Thyroid gland (tissue), 4 donors: ENCODE measurements at regions not wholly inside any gene's neighbourhood (a gene's known extent, or its start where the extent isn't known, plus 50 kb on each side); places are given as distances from the start of the nearest gene placed in this dataset.
A peak's percentile ranks its signal among the peaks of the same experiment; 100 is the strongest.
"Not testable (repeated sequence)": the region's sequence is repeated elsewhere in the genome, so short reads cannot be mapped to it uniquely, and the experiment has no call there.

Experiments used
- DNase-seq, 2 donors: peaks; one replicate each; pipeline ENCODE4 v3.0.0-alpha.2; 2019
- H3K27ac ChIP-seq, 3 donors: fragments of 200-600 bp; sonication (generic); 1 replicate in 2 of 3; 2 replicates in 1 of 3; pipeline ENCODE4 v1.5.1; 2016 to 2019; ENCODE audit warnings: mild to moderate bottlenecking in 1 of 3, moderate library complexity in 1 of 3
- H3K27me3 ChIP-seq: fragments of 200-600 bp; sonication (generic); one replicate; pipeline ENCODE4 v1.5.1; 2019
- H3K36me3 ChIP-seq, 2 donors: fragments of 200-600 bp; sonication (generic); one replicate each; pipeline ENCODE4 v1.5.1; 2016 to 2019
- H3K4me1 ChIP-seq, 2 donors: fragments of 200-600 bp; sonication (generic); one replicate each; pipeline ENCODE4 v1.5.1; 2017 to 2019
- H3K4me3 ChIP-seq, 3 donors: fragments of 200-600 bp; sonication (generic); replicated peaks in 1 of 3; 1 replicate in 2 of 3; 2 replicates in 1 of 3; pipeline ENCODE4 v1.5.1; 2016; ENCODE audit warnings: mild to moderate bottlenecking in 1 of 3
- H3K9me3 ChIP-seq: fragments of 200-600 bp; sonication (generic); one replicate; pipeline ENCODE4 v1.5.1; 2017
- POLR2A ChIP-seq, 2 donors: fragments of 450-650 bp; IDR thresholded peaks; one replicate each; pipeline ENCODE4 v1.6.1; 2017; ENCODE audit warnings: antibody characterized with exemption in 2 of 2, mild to moderate bottlenecking in 2 of 2, moderate library complexity in 1 of 2
- WGBS, 2 donors: methylation state at CpG; one replicate each; pipeline ENCODE4 v1.1.5; 2017; 5-methylcytosine and 5-hydroxymethylcytosine counted together
- intact Hi-C: fragments of 100-400 bp; cut with DNase I; formaldehyde crosslinking; loops from one replicate; pipeline ENCODE4 v1.15.1; 2023
- TF ChIP-seq, protein P1 (sequence below), 6 experiments: fragments of 200-600 bp in 3 of 6; fragments of 450-650 bp in 3 of 6; sonication (generic) in 3 of 6; IDR thresholded peaks; one replicate each; pipeline ENCODE4 v1.5.1; 2016 to 2019; ENCODE audit warnings: antibody characterized with exemption in 6 of 6, mild to moderate bottlenecking in 2 of 6, inconsistent platforms in 1 of 6, moderate library complexity in 1 of 6

DNA sequence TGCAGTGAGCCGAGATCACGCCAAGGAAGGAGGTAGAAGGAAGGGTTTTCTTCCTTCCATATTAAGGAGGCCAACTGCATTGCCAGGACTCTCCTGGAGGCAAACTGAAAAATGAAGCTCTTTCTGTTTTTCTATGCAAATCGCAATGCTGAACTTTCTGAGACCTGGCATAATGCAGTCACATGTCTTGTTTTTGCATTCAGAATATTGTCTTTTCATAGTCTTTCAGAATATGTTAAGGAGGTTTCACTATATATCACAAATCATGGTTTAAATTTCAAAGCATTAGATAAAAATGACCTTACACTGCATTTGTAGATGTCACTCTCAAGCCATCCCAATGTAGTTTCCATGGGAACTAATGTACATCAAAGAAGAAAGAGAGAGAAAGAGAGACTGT, 556.5 kb downstream of the TTLL7 start:
- H3K27me3 ChIP-seq, intact Hi-C loops, DNase-seq, H3K4me1 ChIP-seq, H3K27ac ChIP-seq, H3K4me3 ChIP-seq, H3K36me3 ChIP-seq, H3K9me3 ChIP-seq: not testable (repeated sequence)
- WGBS, 2 donors, result 94 to 100% methylated on average over 3 of the region's 3 CpGs

DNA sequence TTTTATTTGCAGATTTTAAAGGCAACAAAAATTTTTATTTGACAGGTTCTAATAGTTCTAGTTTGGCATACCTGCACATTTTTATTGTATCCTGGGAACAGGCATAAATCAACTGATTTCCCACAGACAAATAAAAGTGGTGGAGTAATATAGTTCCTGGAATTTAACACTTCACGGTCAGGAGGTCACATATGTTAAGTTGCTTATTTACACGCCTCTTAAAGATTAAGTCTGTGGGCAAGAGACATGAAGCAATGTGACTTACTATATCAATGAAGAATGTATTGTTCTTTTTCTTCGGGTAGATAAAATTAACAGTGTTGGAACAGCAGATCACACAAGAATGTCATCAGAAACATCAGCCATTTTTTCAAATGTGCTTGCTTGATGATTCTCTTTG, 558.3 kb downstream of the TTLL7 start:
- intact Hi-C loops, H3K36me3 ChIP-seq, H3K4me3 ChIP-seq, H3K4me1 ChIP-seq, H3K27ac ChIP-seq, H3K9me3 ChIP-seq, DNase-seq, H3K27me3 ChIP-seq: not testable (repeated sequence)
- WGBS, 2 donors, result 86 to 90% methylated on average over 3 of the region's 3 CpGs

DNA sequence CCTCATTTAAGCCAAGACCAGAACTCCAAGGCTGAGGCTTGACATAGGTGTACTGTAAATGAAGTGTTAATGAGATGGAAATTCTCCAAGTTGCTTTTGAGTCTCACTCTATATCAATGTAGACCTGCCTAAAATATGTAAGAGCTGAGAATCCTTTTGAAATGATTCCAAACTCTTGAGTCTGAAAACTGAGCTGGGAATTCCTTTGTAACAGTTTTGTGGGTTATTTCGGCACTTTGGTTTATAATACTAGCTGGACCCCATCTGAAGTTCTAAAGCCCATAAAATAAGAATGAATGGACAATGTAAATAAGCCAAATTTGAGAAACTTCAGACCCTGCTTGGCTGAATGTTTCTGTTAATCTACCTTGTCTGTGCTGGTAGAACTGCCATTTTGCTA, 558.9 kb downstream of the TTLL7 start:
- H3K4me3 ChIP-seq, H3K27me3 ChIP-seq, H3K9me3 ChIP-seq, H3K27ac ChIP-seq, DNase-seq, H3K36me3 ChIP-seq, H3K4me1 ChIP-seq, intact Hi-C loops: not testable (repeated sequence)
- WGBS, 2 donors, result 94% methylated on average over 1 of the region's 1 CpG

DNA sequence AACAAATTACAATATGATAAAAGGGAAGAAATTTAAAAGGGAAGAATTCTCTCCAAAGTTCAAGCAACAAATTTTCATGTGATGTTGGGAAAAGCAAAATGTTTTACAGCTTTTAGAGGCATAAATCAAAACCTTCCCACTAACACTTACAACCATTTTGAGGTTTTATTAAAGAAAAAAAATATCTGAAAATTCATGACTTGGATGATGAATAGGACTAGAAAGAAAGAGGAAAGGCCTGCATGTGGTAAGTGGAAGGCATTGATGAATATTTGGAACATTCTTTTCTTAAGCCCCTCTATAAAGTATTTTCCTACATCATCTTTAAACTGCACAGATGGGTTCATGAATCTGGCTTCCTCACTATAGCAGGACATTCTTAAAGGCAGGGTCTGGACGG, 560.6 kb downstream of the TTLL7 start:
- H3K9me3 ChIP-seq, H3K27ac ChIP-seq, DNase-seq, intact Hi-C loops, H3K4me1 ChIP-seq, H3K4me3 ChIP-seq, H3K27me3 ChIP-seq, H3K36me3 ChIP-seq: not testable (repeated sequence)
- 96 to 100% methylated on average over 1 of the region's 1 CpG for WGBS, 2 donors

DNA sequence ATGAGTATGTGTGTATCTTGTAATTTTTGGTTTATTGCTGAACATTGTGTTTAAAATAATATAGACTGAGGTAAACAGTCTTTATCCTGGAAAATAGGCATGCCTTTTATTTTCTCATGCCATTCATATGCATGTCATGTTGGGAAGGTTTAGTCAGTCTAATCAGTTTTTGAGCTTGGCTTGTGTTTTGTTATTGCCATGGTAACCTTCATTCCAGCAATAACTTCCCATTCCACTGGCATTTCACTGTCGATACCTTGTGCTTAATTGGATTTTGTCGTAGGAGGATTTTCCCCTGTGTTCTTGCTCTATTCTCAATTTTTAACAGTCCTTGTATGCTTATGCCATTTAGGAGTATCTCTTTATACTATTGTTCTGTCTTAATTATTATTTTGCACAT, 563.6 kb downstream of the TTLL7 start:
- H3K4me3 ChIP-seq, intact Hi-C loops, DNase-seq, H3K36me3 ChIP-seq, H3K9me3 ChIP-seq, H3K4me1 ChIP-seq, H3K27me3 ChIP-seq, H3K27ac ChIP-seq: not testable (repeated sequence)
- 42 to 64% methylated on average over 2 of the region's 2 CpGs for WGBS, 2 donors

DNA sequence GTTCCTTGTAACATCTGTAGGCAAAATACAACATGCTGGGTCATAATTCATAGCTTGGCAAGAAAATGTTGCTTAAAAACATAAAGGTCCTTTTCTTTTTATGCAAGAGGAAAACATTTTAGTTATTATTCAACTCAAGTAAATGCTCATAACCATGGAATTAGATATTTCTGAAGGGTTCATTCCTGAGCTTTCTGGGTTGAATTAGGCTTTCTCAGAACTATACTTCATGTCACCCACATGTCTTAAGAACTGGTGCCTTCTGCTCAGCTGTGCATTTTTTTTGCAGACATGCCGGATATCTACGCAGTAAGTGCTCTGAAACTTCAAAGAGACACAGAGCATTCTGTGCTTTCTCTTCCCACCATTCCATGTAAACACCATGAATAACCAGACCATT, 571.4 kb downstream of the TTLL7 start:
- 97 to 100% methylated on average over 2 of the region's 2 CpGs for WGBS, 2 donors
- H3K9me3 ChIP-seq, H3K4me3 ChIP-seq, H3K27ac ChIP-seq, DNase-seq, H3K27me3 ChIP-seq, H3K36me3 ChIP-seq, intact Hi-C loops, H3K4me1 ChIP-seq: not testable (repeated sequence)

DNA sequence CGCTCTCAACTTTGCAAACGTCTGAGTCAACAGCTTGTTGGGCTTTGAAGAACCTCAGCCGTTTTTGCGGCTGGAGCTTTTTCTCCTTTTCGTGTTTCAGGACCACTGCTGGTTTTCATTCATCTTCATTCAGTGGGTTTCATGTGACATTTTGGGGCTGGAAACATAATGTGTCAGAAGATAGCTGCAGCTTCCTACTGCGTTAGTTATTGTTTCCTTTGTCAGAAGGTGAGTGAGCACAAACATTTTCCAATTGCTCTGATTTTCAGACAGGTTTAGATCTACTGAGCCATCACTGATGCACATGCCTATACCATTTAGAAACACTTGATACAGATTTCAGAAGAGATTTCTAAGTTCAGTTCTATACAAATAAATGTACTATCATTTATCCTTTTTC, 575.5 kb downstream of the TTLL7 start:
- H3K4me3 ChIP-seq, H3K27me3 ChIP-seq, H3K36me3 ChIP-seq, H3K9me3 ChIP-seq, intact Hi-C loops, H3K4me1 ChIP-seq, H3K27ac ChIP-seq, DNase-seq: not testable (repeated sequence)
- 76 to 79% methylated on average over 6 of the region's 6 CpGs for WGBS, 2 donors

DNA sequence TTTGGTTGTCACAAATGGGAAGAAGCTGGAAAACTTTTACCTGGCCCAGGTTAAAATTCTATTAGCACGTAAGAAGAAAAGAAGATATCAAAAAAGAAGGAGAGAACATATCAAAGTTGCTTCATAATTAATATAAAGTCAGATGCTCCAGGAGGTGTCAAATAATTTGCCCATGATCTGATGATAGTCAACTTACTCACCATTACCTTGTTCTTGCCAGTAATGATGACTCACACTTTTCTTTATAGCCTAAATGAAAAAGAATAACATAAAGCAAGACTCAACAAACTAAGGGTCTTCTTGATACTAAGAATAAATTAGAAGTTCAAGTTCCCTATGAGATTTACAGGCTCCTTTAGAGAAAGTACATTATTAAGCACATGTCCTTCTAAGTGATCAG, 580.4 kb downstream of the TTLL7 start:
- no peak overlapping the region for H3K27ac ChIP-seq
- intact Hi-C loops, result no loop called here
- H3K27me3 ChIP-seq, result no peaks in the 10 kb centered on the region
- TF ChIP-seq, protein P1, sequence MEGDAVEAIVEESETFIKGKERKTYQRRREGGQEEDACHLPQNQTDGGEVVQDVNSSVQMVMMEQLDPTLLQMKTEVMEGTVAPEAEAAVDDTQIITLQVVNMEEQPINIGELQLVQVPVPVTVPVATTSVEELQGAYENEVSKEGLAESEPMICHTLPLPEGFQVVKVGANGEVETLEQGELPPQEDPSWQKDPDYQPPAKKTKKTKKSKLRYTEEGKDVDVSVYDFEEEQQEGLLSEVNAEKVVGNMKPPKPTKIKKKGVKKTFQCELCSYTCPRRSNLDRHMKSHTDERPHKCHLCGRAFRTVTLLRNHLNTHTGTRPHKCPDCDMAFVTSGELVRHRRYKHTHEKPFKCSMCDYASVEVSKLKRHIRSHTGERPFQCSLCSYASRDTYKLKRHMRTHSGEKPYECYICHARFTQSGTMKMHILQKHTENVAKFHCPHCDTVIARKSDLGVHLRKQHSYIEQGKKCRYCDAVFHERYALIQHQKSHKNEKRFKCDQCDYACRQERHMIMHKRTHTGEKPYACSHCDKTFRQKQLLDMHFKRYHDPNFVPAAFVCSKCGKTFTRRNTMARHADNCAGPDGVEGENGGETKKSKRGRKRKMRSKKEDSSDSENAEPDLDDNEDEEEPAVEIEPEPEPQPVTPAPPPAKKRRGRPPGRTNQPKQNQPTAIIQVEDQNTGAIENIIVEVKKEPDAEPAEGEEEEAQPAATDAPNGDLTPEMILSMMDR (IDR thresholded peaks at IDR 0.05), result no peak
- no peak for TF ChIP-seq POLR2A (IDR thresholded peaks at IDR 0.05)
- H3K4me1 ChIP-seq, result no peaks in the 10 kb centered on the region
- H3K9me3 ChIP-seq, result no peaks in the 10 kb centered on the region
- no peak for DNase-seq
- WGBS, 2 donors, result 92 to 94% methylated on average over 1 of the region's 1 CpG
- H3K36me3 ChIP-seq, result no peaks in the 10 kb centered on the region
- no peak overlapping the region for H3K4me3 ChIP-seq

DNA sequence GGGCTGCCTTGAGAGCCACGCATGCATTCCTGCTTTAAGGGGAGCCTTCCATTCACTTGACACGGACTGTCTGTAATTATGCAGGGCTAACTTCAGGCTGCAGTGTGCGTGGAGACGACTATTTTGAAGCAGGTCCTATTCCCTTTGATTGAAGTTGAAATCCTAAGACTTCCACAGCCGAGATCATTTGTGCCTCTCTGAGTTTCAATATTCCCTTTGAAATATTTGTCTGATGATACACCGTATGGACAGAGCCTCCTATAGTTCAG, 585.2 kb downstream of the TTLL7 start:
- H3K4me1 ChIP-seq, DNase-seq, H3K9me3 ChIP-seq, H3K27ac ChIP-seq, H3K27me3 ChIP-seq, H3K4me3 ChIP-seq, H3K36me3 ChIP-seq, intact Hi-C loops: not testable (repeated sequence)
- 41 to 52% methylated on average over 3 to 4 of the region's 6 CpGs for WGBS, 2 donors

DNA sequence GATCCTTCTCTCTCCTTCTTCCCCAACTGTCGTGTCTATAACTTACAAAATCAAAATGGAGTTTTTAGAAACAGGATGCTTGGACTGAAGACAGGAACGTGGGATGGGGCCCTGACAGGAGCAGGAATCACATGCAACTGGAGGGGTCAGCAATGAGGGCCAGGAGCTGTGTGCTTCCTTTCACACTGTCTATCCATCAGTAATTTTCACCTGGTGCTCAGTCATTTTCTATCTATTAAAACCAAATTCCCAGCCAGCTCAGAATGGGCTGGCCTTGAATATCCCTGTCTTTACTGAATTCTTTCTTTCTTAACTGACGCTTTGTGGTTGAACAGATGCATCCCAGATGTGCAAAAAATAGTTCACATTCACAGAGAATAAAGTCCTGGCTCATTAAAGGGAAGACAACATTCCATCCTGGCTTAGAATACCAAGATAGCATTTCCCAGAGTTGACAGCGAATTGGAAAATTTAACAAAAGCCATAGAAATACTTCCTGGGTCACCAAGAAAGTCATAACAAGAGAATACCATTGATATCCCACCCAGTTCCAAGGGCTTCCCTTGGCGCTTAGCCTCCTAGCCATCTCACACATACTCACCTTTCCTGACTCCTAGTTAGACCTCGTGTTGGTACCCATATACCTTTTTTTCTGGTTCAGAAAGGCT, 588.1 kb downstream of the TTLL7 start:
- H3K4me1 ChIP-seq, result peaks cover 11 to 12% of the 10 kb centered on the region in 2 donors
- H3K9me3 ChIP-seq, intact Hi-C loops, H3K27ac ChIP-seq, H3K27me3 ChIP-seq, DNase-seq, H3K36me3 ChIP-seq, H3K4me3 ChIP-seq: not testable (repeated sequence)
- 74 to 78% methylated on average over 5 to 6 of the region's 6 CpGs for WGBS, 2 donors

DNA sequence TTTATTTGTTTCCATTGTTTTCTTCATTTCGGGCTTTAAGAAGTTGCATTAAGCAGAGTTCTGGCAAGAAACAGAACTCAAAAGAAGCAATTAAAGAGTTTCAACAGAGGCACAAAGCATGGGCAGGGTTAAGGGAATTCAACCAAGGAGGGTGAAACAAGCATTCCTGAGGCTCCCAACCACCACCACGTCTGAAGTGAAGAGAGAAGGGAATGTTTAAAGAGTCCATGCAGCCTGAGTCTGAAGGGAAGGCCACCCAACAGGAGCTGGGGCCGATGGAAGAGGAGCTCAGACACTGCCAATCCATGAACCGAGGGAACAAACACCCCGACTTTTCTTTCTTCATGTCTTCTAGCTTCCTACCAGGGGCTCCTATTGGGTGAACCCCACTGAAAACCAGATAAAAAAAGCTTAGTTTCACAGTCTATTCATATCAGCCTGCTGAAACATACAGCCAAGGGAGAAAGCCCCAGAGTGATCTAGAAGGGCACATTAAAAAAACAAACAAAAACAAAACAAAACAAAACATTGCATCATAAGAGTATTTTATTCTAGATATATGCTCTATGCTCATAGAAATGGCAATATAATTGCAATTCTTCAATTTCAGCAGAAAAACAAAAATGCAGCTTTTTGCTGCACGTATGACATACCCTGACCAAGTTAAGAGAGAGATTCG, 592.1 kb downstream of the TTLL7 start:
- WGBS, 2 donors, result 63 to 71% methylated on average over 3 of the region's 7 CpGs
- intact Hi-C loops, H3K9me3 ChIP-seq, H3K4me3 ChIP-seq, DNase-seq, H3K36me3 ChIP-seq, H3K27me3 ChIP-seq: not testable (repeated sequence)
- H3K27ac ChIP-seq, result peak overlapping the region in 1 of 3 donors; percentile 51
- peaks cover 12 to 14% of the 10 kb centered on the region in 2 donors for H3K4me1 ChIP-seq

DNA sequence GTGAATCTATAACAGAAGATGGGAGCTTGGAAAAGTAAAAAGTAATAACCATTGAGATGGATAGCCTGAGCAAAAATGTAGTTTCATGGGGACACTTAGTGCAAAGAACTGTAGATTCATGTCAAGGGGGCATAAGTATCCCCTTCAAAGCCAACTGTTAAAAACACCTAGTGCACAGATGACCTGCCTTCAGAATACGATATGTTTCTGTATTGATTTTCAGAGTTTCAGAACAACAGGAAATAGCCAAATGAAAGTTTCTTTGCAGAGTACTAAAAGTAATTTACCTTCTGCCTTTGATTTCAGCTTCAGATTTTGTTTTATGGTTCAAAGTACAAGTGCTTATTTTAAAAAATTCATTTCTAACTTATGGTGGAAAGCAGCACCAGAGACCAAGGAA, 593.1 kb downstream of the TTLL7 start:
- 87 to 92% methylated on average over 1 of the region's 1 CpG for WGBS, 2 donors
- DNase-seq, H3K4me3 ChIP-seq, intact Hi-C loops, H3K9me3 ChIP-seq, H3K36me3 ChIP-seq, H3K27me3 ChIP-seq: not testable (repeated sequence)
- Histone ChIP-seq H3K27ac (peak overlapping the region in 1 of 3 donors; percentile 40), H3K4me1 (peaks cover 12 to 14% of the 10 kb centered on the region in 2 donors)
